H1 (cell line): ENCODE measurements at regions not wholly inside any gene's neighbourhood (a gene's known extent, or its start where the extent isn't known, plus 50 kb on each side); places are given as distances from the start of the nearest gene placed in this dataset.

Source experiments
- JUND ChIP-seq: IDR thresholded peaks from 2 replicates; pipeline ENCODE4 v1.6.1; 2011; ENCODE audit warnings: mild to moderate bottlenecking, improper control_type of control experiment, low read length
- TF ChIP-seq, protein P1 (sequence below): fragments of 300-600 bp; sonication (generic); IDR thresholded peaks from 2 replicates; pipeline ENCODE4 v1.7.1; 2012; ENCODE audit warnings: low read length, moderate library complexity, mild to moderate bottlenecking, inconsistent platforms; ENCODE audit not compliant: insufficient replicate concordance

DNA sequence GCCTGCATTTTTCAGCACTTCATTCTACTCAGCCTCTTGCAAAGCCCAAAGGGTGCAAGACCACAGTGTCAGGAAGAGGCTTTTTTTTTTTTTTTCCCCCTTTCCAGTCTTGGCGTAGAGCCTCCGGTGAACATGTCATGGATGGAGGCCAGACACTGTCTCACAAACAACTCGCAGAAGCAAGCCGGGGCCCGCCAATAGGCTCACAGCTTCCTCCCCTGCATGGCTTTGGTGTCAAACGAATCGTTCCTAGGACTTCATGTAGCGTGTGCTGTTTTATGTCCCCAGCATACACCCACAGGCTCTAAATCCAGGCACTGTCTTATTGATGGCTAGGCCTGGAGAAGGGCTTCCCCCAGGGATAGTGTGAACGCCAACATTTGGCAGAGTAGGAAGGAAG lies 457.7 kb upstream of the MAF start (continued):
- TF ChIP-seq, protein P1, sequence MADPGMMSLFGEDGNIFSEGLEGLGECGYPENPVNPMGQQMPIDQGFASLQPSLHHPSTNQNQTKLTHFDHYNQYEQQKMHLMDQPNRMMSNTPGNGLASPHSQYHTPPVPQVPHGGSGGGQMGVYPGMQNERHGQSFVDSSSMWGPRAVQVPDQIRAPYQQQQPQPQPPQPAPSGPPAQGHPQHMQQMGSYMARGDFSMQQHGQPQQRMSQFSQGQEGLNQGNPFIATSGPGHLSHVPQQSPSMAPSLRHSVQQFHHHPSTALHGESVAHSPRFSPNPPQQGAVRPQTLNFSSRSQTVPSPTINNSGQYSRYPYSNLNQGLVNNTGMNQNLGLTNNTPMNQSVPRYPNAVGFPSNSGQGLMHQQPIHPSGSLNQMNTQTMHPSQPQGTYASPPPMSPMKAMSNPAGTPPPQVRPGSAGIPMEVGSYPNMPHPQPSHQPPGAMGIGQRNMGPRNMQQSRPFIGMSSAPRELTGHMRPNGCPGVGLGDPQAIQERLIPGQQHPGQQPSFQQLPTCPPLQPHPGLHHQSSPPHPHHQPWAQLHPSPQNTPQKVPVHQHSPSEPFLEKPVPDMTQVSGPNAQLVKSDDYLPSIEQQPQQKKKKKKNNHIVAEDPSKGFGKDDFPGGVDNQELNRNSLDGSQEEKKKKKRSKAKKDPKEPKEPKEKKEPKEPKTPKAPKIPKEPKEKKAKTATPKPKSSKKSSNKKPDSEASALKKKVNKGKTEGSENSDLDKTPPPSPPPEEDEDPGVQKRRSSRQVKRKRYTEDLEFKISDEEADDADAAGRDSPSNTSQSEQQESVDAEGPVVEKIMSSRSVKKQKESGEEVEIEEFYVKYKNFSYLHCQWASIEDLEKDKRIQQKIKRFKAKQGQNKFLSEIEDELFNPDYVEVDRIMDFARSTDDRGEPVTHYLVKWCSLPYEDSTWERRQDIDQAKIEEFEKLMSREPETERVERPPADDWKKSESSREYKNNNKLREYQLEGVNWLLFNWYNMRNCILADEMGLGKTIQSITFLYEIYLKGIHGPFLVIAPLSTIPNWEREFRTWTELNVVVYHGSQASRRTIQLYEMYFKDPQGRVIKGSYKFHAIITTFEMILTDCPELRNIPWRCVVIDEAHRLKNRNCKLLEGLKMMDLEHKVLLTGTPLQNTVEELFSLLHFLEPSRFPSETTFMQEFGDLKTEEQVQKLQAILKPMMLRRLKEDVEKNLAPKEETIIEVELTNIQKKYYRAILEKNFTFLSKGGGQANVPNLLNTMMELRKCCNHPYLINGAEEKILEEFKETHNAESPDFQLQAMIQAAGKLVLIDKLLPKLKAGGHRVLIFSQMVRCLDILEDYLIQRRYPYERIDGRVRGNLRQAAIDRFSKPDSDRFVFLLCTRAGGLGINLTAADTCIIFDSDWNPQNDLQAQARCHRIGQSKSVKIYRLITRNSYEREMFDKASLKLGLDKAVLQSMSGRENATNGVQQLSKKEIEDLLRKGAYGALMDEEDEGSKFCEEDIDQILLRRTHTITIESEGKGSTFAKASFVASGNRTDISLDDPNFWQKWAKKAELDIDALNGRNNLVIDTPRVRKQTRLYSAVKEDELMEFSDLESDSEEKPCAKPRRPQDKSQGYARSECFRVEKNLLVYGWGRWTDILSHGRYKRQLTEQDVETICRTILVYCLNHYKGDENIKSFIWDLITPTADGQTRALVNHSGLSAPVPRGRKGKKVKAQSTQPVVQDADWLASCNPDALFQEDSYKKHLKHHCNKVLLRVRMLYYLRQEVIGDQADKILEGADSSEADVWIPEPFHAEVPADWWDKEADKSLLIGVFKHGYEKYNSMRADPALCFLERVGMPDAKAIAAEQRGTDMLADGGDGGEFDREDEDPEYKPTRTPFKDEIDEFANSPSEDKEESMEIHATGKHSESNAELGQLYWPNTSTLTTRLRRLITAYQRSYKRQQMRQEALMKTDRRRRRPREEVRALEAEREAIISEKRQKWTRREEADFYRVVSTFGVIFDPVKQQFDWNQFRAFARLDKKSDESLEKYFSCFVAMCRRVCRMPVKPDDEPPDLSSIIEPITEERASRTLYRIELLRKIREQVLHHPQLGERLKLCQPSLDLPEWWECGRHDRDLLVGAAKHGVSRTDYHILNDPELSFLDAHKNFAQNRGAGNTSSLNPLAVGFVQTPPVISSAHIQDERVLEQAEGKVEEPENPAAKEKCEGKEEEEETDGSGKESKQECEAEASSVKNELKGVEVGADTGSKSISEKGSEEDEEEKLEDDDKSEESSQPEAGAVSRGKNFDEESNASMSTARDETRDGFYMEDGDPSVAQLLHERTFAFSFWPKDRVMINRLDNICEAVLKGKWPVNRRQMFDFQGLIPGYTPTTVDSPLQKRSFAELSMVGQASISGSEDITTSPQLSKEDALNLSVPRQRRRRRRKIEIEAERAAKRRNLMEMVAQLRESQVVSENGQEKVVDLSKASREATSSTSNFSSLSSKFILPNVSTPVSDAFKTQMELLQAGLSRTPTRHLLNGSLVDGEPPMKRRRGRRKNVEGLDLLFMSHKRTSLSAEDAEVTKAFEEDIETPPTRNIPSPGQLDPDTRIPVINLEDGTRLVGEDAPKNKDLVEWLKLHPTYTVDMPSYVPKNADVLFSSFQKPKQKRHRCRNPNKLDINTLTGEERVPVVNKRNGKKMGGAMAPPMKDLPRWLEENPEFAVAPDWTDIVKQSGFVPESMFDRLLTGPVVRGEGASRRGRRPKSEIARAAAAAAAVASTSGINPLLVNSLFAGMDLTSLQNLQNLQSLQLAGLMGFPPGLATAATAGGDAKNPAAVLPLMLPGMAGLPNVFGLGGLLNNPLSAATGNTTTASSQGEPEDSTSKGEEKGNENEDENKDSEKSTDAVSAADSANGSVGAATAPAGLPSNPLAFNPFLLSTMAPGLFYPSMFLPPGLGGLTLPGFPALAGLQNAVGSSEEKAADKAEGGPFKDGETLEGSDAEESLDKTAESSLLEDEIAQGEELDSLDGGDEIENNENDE: no peak
- no peak for TF ChIP-seq JUND
